Adrenal gland (tissue), 9 donors: ENCODE measurements at regions not wholly inside any gene's neighbourhood (a gene's known extent, or its start where the extent isn't known, plus 50 kb on each side); places are given as distances from the start of the nearest gene placed in this dataset.

Experiments used
- DNase-seq, 7 donors: peaks; one replicate each; pipeline ENCODE4 v3.0.0-alpha.2; 2019 to 2020
- H3K27ac ChIP-seq, 5 donors: fragments of 200-600 bp; sonication (generic) in 4 of 5; 1 replicate in 3 of 5; 2 replicates in 2 of 5; pipeline versions ENCODE4 v1.5.1 to v1.8.0; 2016 to 2020; ENCODE audit warnings: mild to moderate bottlenecking in 1 of 5
- H3K27me3 ChIP-seq: fragments of 200-600 bp; 2 replicates; pipeline ENCODE4 v1.8.0; 2021
- H3K36me3 ChIP-seq, 2 donors: fragments of 200-600 bp; replicated peaks in 1 of 2; 1 replicate in 1 of 2; 2 replicates in 1 of 2; pipeline versions ENCODE4 v1.5.1 to v1.8.0; 2018 to 2022
- H3K4me1 ChIP-seq, 2 donors: fragments of 200-600 bp; replicated peaks in 1 of 2; 1 replicate in 1 of 2; 2 replicates in 1 of 2; pipeline versions ENCODE4 v1.5.1 to v1.8.0; 2018 to 2021
- H3K4me3 ChIP-seq, 4 donors: fragments of 200-600 bp; sonication (generic) in 3 of 4; one replicate each; pipeline ENCODE4 v1.5.1; 2016 to 2018
- H3K9me3 ChIP-seq, 3 donors: fragments of 200-600 bp; sonication (generic) in 1 of 3; replicated peaks in 1 of 3; 1 replicate in 2 of 3; 2 replicates in 1 of 3; pipeline versions ENCODE4 v1.5.1 to v1.8.0; 2016 to 2021
- POLR2A ChIP-seq, 2 donors: fragments of 450-650 bp; IDR thresholded peaks; one replicate each; pipeline ENCODE4 v1.6.1; 2017; ENCODE audit warnings: antibody characterized with exemption in 2 of 2, mild to moderate bottlenecking in 2 of 2, moderate library complexity in 1 of 2
- WGBS, 4 donors: extraction: QIAGEN DNeasy Blood & Tissue Kit in 2 of 4; methylation state at CpG; one replicate each; pipeline versions ENCODE4 v1.1.5 to v1.1.7; 2013 to 2017; 5-methylcytosine and 5-hydroxymethylcytosine counted together
- intact Hi-C, 2 donors: fragments of 100-400 bp; cut with DNase I; formaldehyde crosslinking; loops; one replicate each; pipeline versions ENCODE4 v1.14.1 to v1.15.0; 2022 to 2023
- TF ChIP-seq, protein P1 (sequence below), 6 experiments: fragments of 450-650 bp in 4 of 6; fragments of 200-600 bp in 2 of 6; sonication (generic) in 1 of 6; IDR thresholded peaks; 1 replicate in 5 of 6; 2 replicates in 1 of 6; pipeline versions ENCODE4 v1.5.1 to v1.8.0; 2016 to 2021; ENCODE audit warnings: antibody characterized with exemption in 6 of 6, mild to moderate bottlenecking in 2 of 6, moderate library complexity in 1 of 6
- donor health status: healthy with polysubstance abuse.
- donor health status: Bipolar disorder and iron deficiency.
- donor health status: DM: yes; HTN: yes; CAD: no.
- donor health status: DM: no; HTN: no; CAD: no.
- donor health status: DM: no; HTN: no; CAD: no.

DNA sequence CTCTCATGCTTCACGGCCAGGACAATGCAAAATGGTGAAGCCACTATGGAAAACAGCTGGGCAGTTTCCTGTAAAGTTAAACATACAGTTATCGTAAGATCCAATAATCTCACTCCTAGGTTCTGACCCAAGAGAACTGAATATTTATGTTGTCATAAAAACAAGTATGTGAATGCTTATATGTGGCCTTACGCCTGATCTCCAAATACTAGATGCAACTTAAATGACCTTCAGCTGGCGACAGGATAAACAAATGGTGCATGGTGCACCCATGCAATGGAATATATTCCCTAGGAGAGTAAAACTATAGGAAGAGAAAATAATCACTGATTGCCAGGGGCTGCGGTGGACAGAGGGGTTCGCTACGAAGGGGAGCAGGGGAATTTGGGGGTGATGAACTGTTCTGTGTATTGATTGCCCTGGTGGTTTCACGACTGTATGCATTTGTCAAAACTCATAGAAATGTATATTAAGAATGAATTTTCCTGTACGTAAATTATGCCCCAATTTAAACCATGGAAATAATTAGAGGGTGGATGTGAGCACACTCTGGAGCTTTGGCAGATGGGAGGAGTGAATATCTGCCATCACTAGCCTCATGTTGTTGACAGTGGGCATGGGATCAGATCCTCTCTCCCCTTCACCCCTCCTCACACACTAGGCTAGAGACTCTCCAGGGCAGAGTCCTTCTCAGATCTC is 100.8 kb upstream of the MYCN start:
- intact Hi-C loops, result no loop called here
- H3K36me3 ChIP-seq, result no peaks in the 10 kb centered on the region
- TF ChIP-seq POLR2A (IDR thresholded peaks at IDR 0.05), result no peak
- TF ChIP-seq, protein P1, sequence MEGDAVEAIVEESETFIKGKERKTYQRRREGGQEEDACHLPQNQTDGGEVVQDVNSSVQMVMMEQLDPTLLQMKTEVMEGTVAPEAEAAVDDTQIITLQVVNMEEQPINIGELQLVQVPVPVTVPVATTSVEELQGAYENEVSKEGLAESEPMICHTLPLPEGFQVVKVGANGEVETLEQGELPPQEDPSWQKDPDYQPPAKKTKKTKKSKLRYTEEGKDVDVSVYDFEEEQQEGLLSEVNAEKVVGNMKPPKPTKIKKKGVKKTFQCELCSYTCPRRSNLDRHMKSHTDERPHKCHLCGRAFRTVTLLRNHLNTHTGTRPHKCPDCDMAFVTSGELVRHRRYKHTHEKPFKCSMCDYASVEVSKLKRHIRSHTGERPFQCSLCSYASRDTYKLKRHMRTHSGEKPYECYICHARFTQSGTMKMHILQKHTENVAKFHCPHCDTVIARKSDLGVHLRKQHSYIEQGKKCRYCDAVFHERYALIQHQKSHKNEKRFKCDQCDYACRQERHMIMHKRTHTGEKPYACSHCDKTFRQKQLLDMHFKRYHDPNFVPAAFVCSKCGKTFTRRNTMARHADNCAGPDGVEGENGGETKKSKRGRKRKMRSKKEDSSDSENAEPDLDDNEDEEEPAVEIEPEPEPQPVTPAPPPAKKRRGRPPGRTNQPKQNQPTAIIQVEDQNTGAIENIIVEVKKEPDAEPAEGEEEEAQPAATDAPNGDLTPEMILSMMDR (IDR thresholded peaks at IDR 0.05), result no peak
- no peak overlapping the region for H3K4me3 ChIP-seq
- 76 to 80% (median 79%) methylated on average over 9 of the region's 9 CpGs for WGBS, 4 donors
- no peaks in the 10 kb centered on the region for H3K27me3 ChIP-seq
- no peak overlapping the region for H3K27ac ChIP-seq
- H3K4me1 ChIP-seq, result no peaks in the 10 kb centered on the region
- no peaks in the 10 kb centered on the region for H3K9me3 ChIP-seq
- no peak for DNase-seq

DNA sequence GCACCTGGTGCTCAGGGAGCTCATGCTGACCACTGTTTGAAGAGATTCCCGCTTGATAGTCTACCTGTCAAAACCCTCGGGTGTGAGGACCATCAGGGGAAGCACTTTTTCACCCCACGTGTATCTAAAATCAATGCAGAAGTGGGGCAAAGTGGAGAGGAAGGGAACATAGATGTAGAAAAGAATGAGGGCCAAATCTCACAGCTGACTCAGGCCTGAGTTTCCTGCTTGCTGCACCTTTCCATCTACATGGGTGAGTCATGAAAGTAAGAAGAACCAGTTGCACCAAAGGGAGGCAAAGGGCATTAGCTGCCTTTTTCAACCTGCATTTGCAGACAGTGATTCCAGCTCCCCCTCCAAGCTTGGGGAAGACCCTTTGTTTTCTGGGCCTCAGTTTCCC is 100.2 kb upstream of the MYCN start:
- peak in 1 of 7 donors; percentile 15 for DNase-seq
- H3K4me1 ChIP-seq, result no peaks in the 10 kb centered on the region
- H3K27ac ChIP-seq, result no peak overlapping the region
- H3K36me3 ChIP-seq, result no peaks in the 10 kb centered on the region
- no peak for TF ChIP-seq POLR2A (IDR thresholded peaks at IDR 0.05)
- TF ChIP-seq, protein P1 (IDR thresholded peaks at IDR 0.05), result no peak
- intact Hi-C loops, result no loop called here
- H3K27me3 ChIP-seq, result no peaks in the 10 kb centered on the region
- no peak overlapping the region for H3K4me3 ChIP-seq
- no peaks in the 10 kb centered on the region for H3K9me3 ChIP-seq
- 73 to 89% (median 82%) methylated on average over 3 of the region's 3 CpGs for WGBS, 4 donors

DNA sequence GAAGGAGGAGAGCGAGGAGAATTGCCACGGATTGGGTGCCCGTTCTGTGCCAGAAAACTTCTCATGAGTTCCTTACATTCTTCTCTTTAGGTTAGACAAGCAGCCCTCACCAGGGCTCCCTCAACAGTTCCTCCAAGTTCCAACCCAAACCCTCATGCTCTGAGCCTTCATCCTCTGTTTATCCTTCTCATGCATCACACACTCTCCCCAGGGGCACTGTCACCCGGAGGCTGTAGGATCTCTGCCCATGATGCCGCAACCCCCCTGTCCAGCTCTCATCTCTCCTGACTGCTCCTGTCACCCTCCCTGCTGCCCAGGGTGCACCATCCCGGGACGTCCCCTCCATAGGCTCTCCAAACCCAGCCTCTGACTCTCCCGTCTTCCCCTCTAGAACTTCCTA is 99.4 kb upstream of the MYCN start:
- Histone ChIP-seq H3K4me1 (no peaks in the 10 kb centered on the region), H3K27me3 (no peaks in the 10 kb centered on the region), H3K36me3 (no peaks in the 10 kb centered on the region), H3K9me3 (no peaks in the 10 kb centered on the region), H3K27ac (no peak overlapping the region), H3K4me3 (no peak overlapping the region)
- DNase-seq, result peak in 2 of 7 donors; percentile 2 to 24
- TF ChIP-seq, protein P1 (IDR thresholded peaks at IDR 0.05), result no peak
- no peak for TF ChIP-seq POLR2A (IDR thresholded peaks at IDR 0.05)
- 80 to 95% (median 92%) methylated on average over 8 of the region's 8 CpGs for WGBS, 4 donors
- intact Hi-C loops, result no loop called here

DNA sequence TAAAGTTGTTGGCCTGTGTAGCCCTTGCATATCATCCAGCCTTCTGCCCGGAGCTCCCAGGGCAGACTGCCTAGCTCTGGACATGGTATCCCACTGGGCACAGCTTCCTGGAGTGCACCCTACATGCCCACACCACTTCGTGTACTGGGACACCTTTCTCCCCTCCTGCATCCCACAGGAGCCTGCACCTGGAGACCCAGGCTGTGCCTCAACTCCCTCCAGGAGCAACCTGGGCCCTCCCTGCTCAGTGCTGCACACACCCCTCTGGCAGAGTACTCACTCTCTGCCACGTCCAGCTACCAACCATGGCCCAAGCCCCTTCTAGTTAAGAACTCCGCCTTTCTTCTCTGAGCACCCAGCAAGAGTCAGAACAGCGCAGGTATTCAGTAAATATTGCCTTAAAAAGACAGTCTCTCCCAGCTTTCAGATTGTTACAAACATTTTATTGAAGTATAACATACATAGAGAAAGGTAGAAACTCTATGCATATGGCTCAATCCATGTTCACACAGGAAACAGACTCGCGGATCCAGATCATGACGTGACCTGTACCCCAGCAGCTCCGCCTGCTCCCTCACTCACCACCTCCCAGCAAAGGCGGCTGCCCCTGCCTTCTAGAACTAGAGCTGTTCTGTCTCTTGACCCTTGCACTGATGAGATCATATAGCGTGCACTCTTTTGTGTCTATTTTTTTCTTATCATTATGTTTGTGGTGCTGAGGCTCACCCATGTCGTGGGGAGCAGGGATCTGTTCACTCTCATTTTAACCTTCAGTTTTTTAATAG is 98.4 kb upstream of the MYCN start:
- no peak for TF ChIP-seq POLR2A (IDR thresholded peaks at IDR 0.05)
- TF ChIP-seq, protein P1 (IDR thresholded peaks at IDR 0.05), result no peak
- Histone ChIP-seq H3K27me3 (no peaks in the 10 kb centered on the region), H3K36me3 (no peaks in the 10 kb centered on the region), H3K27ac (no peak overlapping the region), H3K9me3 (no peaks in the 10 kb centered on the region), H3K4me3 (no peak overlapping the region), H3K4me1 (no peaks in the 10 kb centered on the region)
- DNase-seq, result no peak
- WGBS, 4 donors, result 83 to 88% (median 85%) methylated on average over 10 to 12 of the region's 12 CpGs
- intact Hi-C loops, result no loop called here
